NT2/D1 (cell line): ENCODE measurements at regions not wholly inside any gene's neighbourhood (a gene's known extent, or its start where the extent isn't known, plus 50 kb on each side); places are given as distances from the start of the nearest gene placed in this dataset.

Source experiments
- YY1 ChIP-seq: IDR thresholded peaks from 2 replicates; pipeline ENCODE4 v1.6.1; 2011; ENCODE audit not compliant: insufficient read length, insufficient read depth
- ZNF274 ChIP-seq: IDR thresholded peaks from 2 replicates; pipeline ENCODE4 v1.6.1; 2011; ENCODE audit warnings: mild to moderate bottlenecking, low read depth, low read length

DNA sequence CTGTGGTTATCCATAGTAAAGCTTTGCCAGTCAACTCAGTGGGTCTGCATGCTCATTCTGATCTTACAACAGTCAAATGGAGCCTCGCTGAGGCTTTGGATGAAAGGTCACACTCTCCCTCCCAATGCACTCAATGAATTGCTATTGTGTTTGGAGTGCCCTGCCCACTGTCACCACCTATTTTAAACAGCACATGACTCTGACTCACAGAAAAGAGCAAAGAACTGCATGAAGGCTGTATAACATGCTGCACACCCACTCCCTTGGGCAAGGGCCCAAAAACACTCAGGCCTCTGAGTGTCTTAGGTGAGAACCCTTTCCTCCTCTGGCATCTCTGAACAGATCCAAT lies 118.7 kb upstream of the CCDC112 start:
- TF ChIP-seq YY1 (no peak), ZNF274 (no peak)
